K562 (cell line): ENCODE measurements at regions not wholly inside any gene's neighbourhood (a gene's known extent, or its start where the extent isn't known, plus 50 kb on each side); places are given as distances from the start of the nearest gene placed in this dataset.

ENCODE experiments used
- ATAC-seq: fragments of 200-7000 bp; cut with Tn5 transposase; 3 replicates; pipeline ENCODE4 v1.9.1; 2020; ENCODE audit warnings: moderate library complexity
- BruUV-seq: library from RNA; stranded (reverse); fragments of 400-500 nt; replicated peaks from 2 replicates; lab custom pipeline; 2021; lab: Mats Ljungman, UMichigan
- CTCF ChIA-PET: fragments of 300-600 bp; formaldehyde crosslinking; extraction: SDS; loops from one replicate; lab custom pipeline; 2021; ENCODE audit warnings: low intra/inter-chr PET ratio; lab: Yijun Ruan, JAX
- POLR2A ChIA-PET: fragments of 300-600, 350-650 bp; sonication (Branson Sonifier 250); formaldehyde crosslinking; extraction: SDS; loops from one replicate; lab custom pipeline; 2021; ENCODE audit warnings: antibody characterized with exemption, inconsistent platforms; lab: Yijun Ruan, JAX
- DNase-seq, 4 experiments: peaks; one replicate each; pipeline versions ENCODE4 v3.0.0 to v3.0.0-alpha.2; 2011 to 2018; ENCODE audit warnings: low spot score in 3 of 4, mixed read lengths in 3 of 4; ENCODE audit errors: extremely low read depth in 1 of 4
- FAIRE-seq: peaks from 2 replicates; lab custom pipeline; 2011; peaks lifted over from hg19 to GRCh38; lab: Jason Lieb, UNC
- H2AFZ ChIP-seq: 2 replicates; pipeline ENCODE4 v1.6.0; 2011; ENCODE audit warnings: low read depth, low read length, control low read depth, inconsistent platforms
- H3K27ac ChIP-seq: fragments of 200-600 bp; 3 replicates; pipeline ENCODE4 v1.8.0; 2011; ENCODE audit warnings: low read depth, mild to moderate bottlenecking, control low read depth, inconsistent platforms, low read length, moderate library complexity, mixed read lengths; ENCODE audit errors: extremely low read depth
- H3K27me3 ChIP-seq, 2 experiments: fragments of 300-600 bp in 1 of 2; 2 replicates in 1 of 2; 3 replicates in 1 of 2; pipeline versions ENCODE4 v1.6.0 to v1.8.0; 2011; ENCODE audit warnings: inconsistent platforms in 2 of 2, low read length in 2 of 2, mild to moderate bottlenecking in 1 of 2, mixed read lengths in 1 of 2, moderate library complexity in 1 of 2; ENCODE audit not compliant: control insufficient read depth in 2 of 2, insufficient read depth in 2 of 2
- H3K36me3 ChIP-seq: fragments of 300-600 bp; 3 replicates; pipeline ENCODE4 v1.8.0; 2011; ENCODE audit warnings: mild to moderate bottlenecking, low read length, inconsistent platforms; ENCODE audit not compliant: control insufficient read depth, insufficient read depth
- H3K4me1 ChIP-seq, 2 experiments: fragments of 200-600 bp in 1 of 2; replicated peaks in 1 of 2; 2 replicates in 1 of 2; 3 replicates in 1 of 2; pipeline versions ENCODE4 v1.5.1 to v1.8.0; 2011; ENCODE audit warnings: inconsistent platforms in 2 of 2, low read length in 2 of 2, mild to moderate bottlenecking in 1 of 2, mixed read lengths in 1 of 2, moderate library complexity in 1 of 2; ENCODE audit not compliant: control insufficient read depth in 2 of 2, insufficient read depth in 2 of 2
- H3K4me2 ChIP-seq: 2 replicates; pipeline ENCODE4 v1.6.1; 2011; ENCODE audit warnings: low read length, control low read depth, inconsistent platforms, mixed read lengths; ENCODE audit not compliant: insufficient read depth
- H3K4me3 ChIP-seq: fragments of 200-600 bp; sonication (generic), shearing (Covaris generic); 2 replicates; pipeline ENCODE4 v1.5.1; 2016; ENCODE audit warnings: control low read depth, inconsistent platforms
- H3K79me2 ChIP-seq: fragments of 200-600 bp; 3 replicates; pipeline ENCODE4 v1.8.0; 2011; ENCODE audit warnings: low read length, inconsistent platforms; ENCODE audit not compliant: control insufficient read depth, insufficient read depth
- H3K9ac ChIP-seq, 2 experiments: 2 replicates each; pipeline versions ENCODE4 v1.6.0 to v1.6.1; 2011; ENCODE audit warnings: low read depth in 2 of 2, low read length in 2 of 2, control low read depth in 1 of 2, inconsistent platforms in 1 of 2, mild to moderate bottlenecking in 1 of 2, mixed read lengths in 1 of 2; ENCODE audit not compliant: insufficient read depth in 1 of 2
- H3K9me1 ChIP-seq: one replicate; pipeline ENCODE4 v1.6.0; 2011; ENCODE audit warnings: inconsistent platforms, mild to moderate bottlenecking, low read length, moderate library complexity; ENCODE audit not compliant: control insufficient read depth, insufficient read depth
- H3K9me3 ChIP-seq: replicated peaks from 2 replicates; pipeline ENCODE4 v1.5.1; 2011; ENCODE audit warnings: low read depth, low read length, inconsistent platforms; ENCODE audit not compliant: control insufficient read depth, insufficient read depth
- H4K20me1 ChIP-seq: replicated peaks from 2 replicates; pipeline ENCODE4 v1.6.1; 2011; ENCODE audit warnings: low read length, inconsistent platforms, mixed read lengths; ENCODE audit not compliant: control insufficient read depth, insufficient read depth
- ADNP ChIP-seq: fragments of 200-800 bp; sonication (Bioruptor generic); IDR thresholded peaks from 2 replicates; pipeline ENCODE4 v1.6.1; 2016; ENCODE audit warnings: missing genetic modification characterization, missing compliant biosample characterization
- SMAD3 ChIP-seq: fragments of 450-650 bp; formaldehyde crosslinking; conservative IDR thresholded peaks from 2 replicates; pipeline ENCODE4 v1.4.0; 2020; ENCODE audit warnings: mild to moderate bottlenecking
- SREBF2 ChIP-seq: sonication (generic); formaldehyde crosslinking; IDR thresholded peaks from 2 replicates; pipeline ENCODE4 v1.4.0; 2020; ENCODE audit warnings: mild to moderate bottlenecking, missing genetic modification reagents
- TAF1 ChIP-seq: IDR thresholded peaks from 2 replicates; pipeline ENCODE4 v1.6.1; 2011; ENCODE audit warnings: mild to moderate bottlenecking, low read length, moderate library complexity; ENCODE audit not compliant: insufficient read depth, control insufficient read depth, severe bottlenecking; ENCODE audit errors: extremely low read depth
- ZNF766 ChIP-seq: fragments of 200-800 bp; sonication (Bioruptor generic); conservative IDR thresholded peaks from 2 replicates; pipeline ENCODE4 v1.6.1; 2016; ENCODE audit warnings: missing genetic modification characterization, missing compliant biosample characterization
- WGBS: fragments of 100-300 bp; shearing (Covaris generic); methylation state at CpG from one replicate; pipeline ENCODE4 v1.1.6; 2016; ENCODE audit warnings: low coverage, mixed read lengths; ENCODE audit not compliant: insufficient coverage; ENCODE audit errors: missing lambda C conversion rate; 5-methylcytosine and 5-hydroxymethylcytosine counted together
- in situ Hi-C: fragments of 300-500 bp; cut with MboI; formaldehyde crosslinking; loops from 4 replicates; pipeline ENCODE4 v1.15.0; 2018; ENCODE audit warnings: inconsistent platforms, mixed read lengths
- intact Hi-C: fragments of 100-400 bp; cut with micrococcal nuclease; formaldehyde crosslinking; loops from 2 replicates; pipeline ENCODE4 v1.14.2; 2022
- TF ChIP-seq, protein P1 (sequence below): sonication (generic); formaldehyde crosslinking; IDR thresholded peaks from 2 replicates; pipeline ENCODE4 v1.5.0; 2020; ENCODE audit warnings: missing genetic modification reagents
- TF ChIP-seq, protein P2 (sequence below), 2 experiments: fragments of 450-650 bp; conservative IDR thresholded peaks; 2 replicates each; pipeline ENCODE4 v1.6.1; 2017; ENCODE audit warnings: mild to moderate bottlenecking in 2 of 2, moderate library complexity in 2 of 2
- TF ChIP-seq, protein P3 (sequence below): sonication (generic); IDR thresholded peaks from 2 replicates; pipeline ENCODE4 v1.6.1; 2016

DNA sequence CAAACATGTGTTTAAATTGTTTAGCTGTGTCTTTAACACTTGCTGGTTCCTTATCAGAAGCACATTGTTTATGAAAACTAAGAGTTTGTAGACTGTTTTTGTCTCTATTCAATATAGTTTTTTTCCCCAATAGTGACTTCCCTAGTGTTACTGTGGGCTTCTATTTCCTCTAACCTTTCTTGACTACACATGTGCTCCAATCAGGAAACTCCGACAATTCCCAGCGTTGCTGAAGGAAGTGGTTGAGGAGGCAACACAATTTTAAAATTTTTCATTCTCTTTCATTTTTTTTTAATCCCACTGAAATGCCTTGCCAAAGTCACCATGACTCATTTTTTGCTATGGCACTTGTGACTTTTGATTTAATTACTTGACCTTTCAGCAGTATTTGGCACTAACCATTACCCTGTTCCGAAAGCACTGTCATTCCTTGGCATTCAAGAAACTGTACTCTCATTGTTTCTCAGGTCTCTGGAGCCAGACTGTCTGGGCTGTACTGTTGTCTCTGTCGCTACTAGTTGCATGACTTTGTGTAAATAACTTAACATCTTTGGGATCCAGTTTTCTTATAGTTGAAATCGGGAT, 67.6 kb upstream of the FREM3 start:
- ChIA-PET POLR2A (no interaction called here), CTCF (no interaction called here)
- Histone ChIP-seq H3K27me3 (no peaks in the 10 kb centered on the region), H3K4me1 (no peaks in the 10 kb centered on the region; a peak in 1 of 5 replicates), H3K4me2 (no peak overlapping the region), H3K9me3 (no peaks in the 10 kb centered on the region), H3K4me3 (no peak overlapping the region), H2AFZ (peak overlapping the region; percentile 53; the same call in 1 of the 2 replicates), H3K36me3 (no peaks in the 10 kb centered on the region), H3K79me2 (no peaks in the 10 kb centered on the region), H3K9ac (no peak overlapping the region), H3K9me1 (no peaks in the 10 kb centered on the region), H4K20me1 (no peaks in the 10 kb centered on the region), H3K27ac (no peak overlapping the region)
- ATAC-seq (no peak), FAIRE-seq (no peak), DNase-seq (no peak)
- no peak for TF ChIP-seq TAF1
- TF ChIP-seq, protein P1, sequence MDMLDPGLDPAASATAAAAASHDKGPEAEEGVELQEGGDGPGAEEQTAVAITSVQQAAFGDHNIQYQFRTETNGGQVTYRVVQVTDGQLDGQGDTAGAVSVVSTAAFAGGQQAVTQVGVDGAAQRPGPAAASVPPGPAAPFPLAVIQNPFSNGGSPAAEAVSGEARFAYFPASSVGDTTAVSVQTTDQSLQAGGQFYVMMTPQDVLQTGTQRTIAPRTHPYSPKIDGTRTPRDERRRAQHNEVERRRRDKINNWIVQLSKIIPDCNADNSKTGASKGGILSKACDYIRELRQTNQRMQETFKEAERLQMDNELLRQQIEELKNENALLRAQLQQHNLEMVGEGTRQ (CRISPR knock-in tag) = no peak
- TF ChIP-seq ZNF766 (CRISPR knock-in tag) = no peak
- TF ChIP-seq SMAD3 (CRISPR knock-in tag) = no peak
- no peak for TF ChIP-seq ADNP (tag)
- TF ChIP-seq SREBF2 = no peak
- TF ChIP-seq, protein P2, sequence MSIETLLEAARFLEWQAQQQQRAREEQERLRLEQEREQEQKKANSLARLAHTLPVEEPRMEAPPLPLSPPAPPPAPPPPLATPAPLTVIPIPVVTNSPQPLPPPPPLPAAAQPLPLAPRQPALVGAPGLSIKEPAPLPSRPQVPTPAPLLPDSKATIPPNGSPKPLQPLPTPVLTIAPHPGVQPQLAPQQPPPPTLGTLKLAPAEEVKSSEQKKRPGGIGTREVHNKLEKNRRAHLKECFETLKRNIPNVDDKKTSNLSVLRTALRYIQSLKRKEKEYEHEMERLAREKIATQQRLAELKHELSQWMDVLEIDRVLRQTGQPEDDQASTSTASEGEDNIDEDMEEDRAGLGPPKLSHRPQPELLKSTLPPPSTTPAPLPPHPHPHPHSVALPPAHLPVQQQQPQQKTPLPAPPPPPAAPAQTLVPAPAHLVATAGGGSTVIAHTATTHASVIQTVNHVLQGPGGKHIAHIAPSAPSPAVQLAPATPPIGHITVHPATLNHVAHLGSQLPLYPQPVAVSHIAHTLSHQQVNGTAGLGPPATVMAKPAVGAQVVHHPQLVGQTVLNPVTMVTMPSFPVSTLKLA (conservative IDR thresholded peaks at IDR 0.05) = no peak
- TF ChIP-seq, protein P3, sequence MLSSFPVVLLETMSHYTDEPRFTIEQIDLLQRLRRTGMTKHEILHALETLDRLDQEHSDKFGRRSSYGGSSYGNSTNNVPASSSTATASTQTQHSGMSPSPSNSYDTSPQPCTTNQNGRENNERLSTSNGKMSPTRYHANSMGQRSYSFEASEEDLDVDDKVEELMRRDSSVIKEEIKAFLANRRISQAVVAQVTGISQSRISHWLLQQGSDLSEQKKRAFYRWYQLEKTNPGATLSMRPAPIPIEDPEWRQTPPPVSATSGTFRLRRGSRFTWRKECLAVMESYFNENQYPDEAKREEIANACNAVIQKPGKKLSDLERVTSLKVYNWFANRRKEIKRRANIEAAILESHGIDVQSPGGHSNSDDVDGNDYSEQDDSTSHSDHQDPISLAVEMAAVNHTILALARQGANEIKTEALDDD = no peak
- intact Hi-C loops = no loop called here
- BruUV-seq = no TSS peak
- in situ Hi-C loops = no loop called here
- WGBS = 65% methylated on average over 5 of the region's 5 CpGs
